Heart left ventricle (tissue), 13 donors: ENCODE measurements at regions not wholly inside any gene's neighbourhood (a gene's known extent, or its start where the extent isn't known, plus 50 kb on each side); places are given as distances from the start of the nearest gene placed in this dataset.

Experiments used
- POLR2A ChIP-seq, 2 donors: fragments of 450-650 bp; IDR thresholded peaks; one replicate each; pipeline ENCODE4 v1.6.1; 2017; ENCODE audit warnings: antibody characterized with exemption in 2 of 2, mild to moderate bottlenecking in 2 of 2, moderate library complexity in 2 of 2
- TF ChIP-seq, protein P1 (sequence below), 12 donors: fragments of 200-600 bp; sonication (generic) in 4 of 12; IDR thresholded peaks; one replicate each; pipeline versions ENCODE4 v1.5.0 to v1.8.0; 2018 to 2022; ENCODE audit warnings: antibody characterized with exemption in 12 of 12, mild to moderate bottlenecking in 5 of 12
- donor health status: ischemic (EF 13 %, LVEDD 7.1; RV severe dilation, severe dysfunction).
- donor health status: DM: no; HTN: yes; CAD: no.
- donor health status: DM: no; HTN: no; CAD: no.
- donor health status: ischemic (EF 25% LVEDD 6.9; RV normal size, moderate dysfunction).
- donor health status: ischemic (EF 25% LVEDD 5.7; RV mildly dilated, moderate dysfunction).
- donor health status: ischemic (EF 35%, LVEDD 5.7; RV mildly dilated, moderate dysfunction).
- donor health status: nonischemic (EF 11% LVEDD 7.7; RV severe dilation, severe dysfunction).
- donor health status: DM: yes; HTN: yes; CAD: no.
- donor health status: PGD.
- donor health status: ischemic (EF 29% LVEDD 5.4; RV normal size, mild dysfunction).
- donor health status: nonischemic (EF 23%, LVEDD 6.1; RV moderate dilation, normal function).

- TF ChIP-seq, protein P1, sequence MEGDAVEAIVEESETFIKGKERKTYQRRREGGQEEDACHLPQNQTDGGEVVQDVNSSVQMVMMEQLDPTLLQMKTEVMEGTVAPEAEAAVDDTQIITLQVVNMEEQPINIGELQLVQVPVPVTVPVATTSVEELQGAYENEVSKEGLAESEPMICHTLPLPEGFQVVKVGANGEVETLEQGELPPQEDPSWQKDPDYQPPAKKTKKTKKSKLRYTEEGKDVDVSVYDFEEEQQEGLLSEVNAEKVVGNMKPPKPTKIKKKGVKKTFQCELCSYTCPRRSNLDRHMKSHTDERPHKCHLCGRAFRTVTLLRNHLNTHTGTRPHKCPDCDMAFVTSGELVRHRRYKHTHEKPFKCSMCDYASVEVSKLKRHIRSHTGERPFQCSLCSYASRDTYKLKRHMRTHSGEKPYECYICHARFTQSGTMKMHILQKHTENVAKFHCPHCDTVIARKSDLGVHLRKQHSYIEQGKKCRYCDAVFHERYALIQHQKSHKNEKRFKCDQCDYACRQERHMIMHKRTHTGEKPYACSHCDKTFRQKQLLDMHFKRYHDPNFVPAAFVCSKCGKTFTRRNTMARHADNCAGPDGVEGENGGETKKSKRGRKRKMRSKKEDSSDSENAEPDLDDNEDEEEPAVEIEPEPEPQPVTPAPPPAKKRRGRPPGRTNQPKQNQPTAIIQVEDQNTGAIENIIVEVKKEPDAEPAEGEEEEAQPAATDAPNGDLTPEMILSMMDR (IDR thresholded peaks at IDR 0.05), result no peak
- TF ChIP-seq POLR2A (IDR thresholded peaks at IDR 0.05), result no peak
Measured at GRCh38 chr15:85280203-85280602, 100.2 kb upstream of the AKAP13 start.
